GM12892 (cell line): ENCODE measurements at regions not wholly inside any gene's neighbourhood (a gene's known extent, or its start where the extent isn't known, plus 50 kb on each side); places are given as distances from the start of the nearest gene placed in this dataset.

Experiments
- DNase-seq: peaks from one replicate; pipeline ENCODE4 v3.0.0; 2011; ENCODE audit not compliant: insufficient read length
- FAIRE-seq: peaks from 2 replicates; lab custom pipeline; 2011; peaks lifted over from hg19 to GRCh38; lab: Jason Lieb, UNC
- POLR2A ChIP-seq: IDR thresholded peaks from 2 replicates; pipeline ENCODE4 v1.6.1; 2011; ENCODE audit warnings: low read depth, low read length, control low read depth
- POLR2AphosphoS5 ChIP-seq: IDR thresholded peaks from 2 replicates; pipeline ENCODE4 v1.6.1; 2011; ENCODE audit warnings: low read depth, low read length, control low read depth
- TAF1 ChIP-seq: IDR thresholded peaks from 2 replicates; pipeline ENCODE4 v1.6.1; 2011; ENCODE audit warnings: low read depth, mild to moderate bottlenecking, control low read depth, low read length, borderline replicate concordance

- FAIRE-seq = no peak
- no peak for TF ChIP-seq TAF1
- no peak for TF ChIP-seq POLR2AphosphoS5
- no peak for TF ChIP-seq POLR2A
- no peak for DNase-seq
Measured at GRCh38 chr1:182195733-182196132, 134.2 kb upstream of the ZNF648 start.

GRCh38 chr1:182193908-182194550, 132.5 kb upstream of the ZNF648 start:
- no peak for FAIRE-seq

GRCh38 chr1:182192966-182193365, 131.5 kb upstream of the ZNF648 start:
- TF ChIP-seq POLR2AphosphoS5 = no peak
- no peak for TF ChIP-seq TAF1
- TF ChIP-seq POLR2A = no peak
- no peak for FAIRE-seq
- DNase-seq = no peak

More at GRCh38 chr1:182193908-182194550, 132.5 kb upstream of the ZNF648 start:
- no peak for TF ChIP-seq POLR2A
- no peak for TF ChIP-seq TAF1
- no peak for TF ChIP-seq POLR2AphosphoS5
- DNase-seq = no peak

- FAIRE-seq (no peak), DNase-seq (no peak)
- TF ChIP-seq TAF1 (no peak), POLR2A (no peak), POLR2AphosphoS5 (no peak)
Measured at GRCh38 chr1:182192215-182192614, 130.7 kb upstream of the ZNF648 start.

- DNase-seq = no peak
- no peak for FAIRE-seq
- TF ChIP-seq TAF1 (no peak), POLR2A (no peak), POLR2AphosphoS5 (no peak)
Measured at GRCh38 chr1:182191381-182192115, 130.0 kb upstream of the ZNF648 start.

- no peak for TF ChIP-seq TAF1
- TF ChIP-seq POLR2AphosphoS5 = no peak
- DNase-seq (no peak), FAIRE-seq (no peak)
Measured at GRCh38 chr1:182189535-182190066, 128.1 kb upstream of the ZNF648 start.

- DNase-seq (no peak), FAIRE-seq (no peak)
- no peak for TF ChIP-seq POLR2A
- no peak for TF ChIP-seq POLR2AphosphoS5
- no peak for TF ChIP-seq TAF1
Measured at GRCh38 chr1:182186757-182187146, 125.2 kb upstream of the ZNF648 start.

GRCh38 chr1:182185842-182186756, 124.6 kb upstream of the ZNF648 start:
- DNase-seq (no peak), FAIRE-seq (no peak)
- TF ChIP-seq POLR2A (no peak), POLR2AphosphoS5 (no peak), TAF1 (no peak)

GRCh38 chr1:182185136-182185535, 123.6 kb upstream of the ZNF648 start:
- TF ChIP-seq POLR2A (no peak), TAF1 (no peak), POLR2AphosphoS5 (no peak)
- FAIRE-seq = no peak
- DNase-seq = no peak

GRCh38 chr1:182183606-182184005, 122.1 kb upstream of the ZNF648 start:
- DNase-seq = no peak
- TF ChIP-seq POLR2AphosphoS5 = no peak
- TF ChIP-seq TAF1 = no peak
- TF ChIP-seq POLR2A = no peak
- FAIRE-seq = no peak

- DNase-seq (no peak), FAIRE-seq (no peak)
- TF ChIP-seq POLR2A = no peak
- no peak for TF ChIP-seq POLR2AphosphoS5
- no peak for TF ChIP-seq TAF1
Measured at GRCh38 chr1:182182311-182182710, 120.8 kb upstream of the ZNF648 start.
